ENCODE measurements at regions not wholly inside any gene's neighbourhood (a gene's known extent, or its start where the extent isn't known, plus 50 kb on each side); places are given as distances from the start of the nearest gene placed in this dataset.
A peak's percentile ranks its signal among the peaks of the same experiment; 100 is the strongest.

DNA sequence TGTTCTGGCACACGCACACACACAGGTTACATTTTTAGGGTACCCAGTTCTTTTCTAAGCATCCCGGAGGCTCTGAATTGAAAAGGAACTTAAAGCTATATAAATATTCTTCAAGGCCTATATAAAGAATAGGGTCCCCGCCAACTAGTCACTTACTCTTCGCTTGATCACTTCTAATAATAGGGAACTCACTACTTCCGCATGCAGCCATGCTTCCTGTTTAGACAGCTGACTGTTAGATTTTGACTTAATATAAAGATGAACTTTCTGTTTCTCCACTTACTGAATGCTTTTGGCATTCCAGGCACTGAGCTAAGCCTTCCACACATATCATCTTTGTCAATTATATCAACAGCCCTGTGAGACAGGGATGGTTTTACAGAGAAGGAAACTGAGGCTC lies 259.6 kb downstream of the TSHZ3 start:
- H3K27me3 ChIP-seq (ENCODE audit: control insufficient read depth, insufficient read depth), result no peaks in the 10 kb centered on the region
- H3K27ac ChIP-seq (ENCODE audit: low read length), result peak overlapping the region; percentile 27
- H3K9me3 ChIP-seq (ENCODE audit: control insufficient read depth, low read length), result no peaks in the 10 kb centered on the region
- H3K4me3 ChIP-seq (ENCODE audit: low read length), result no peak overlapping the region
- intact Hi-C loops (cut with DNase I), result no loop called here
- WGBS, result 78% methylated on average over 5 of the region's 5 CpGs
- ATAC-seq (no peak), DNase-seq (no peak)
- no peaks in the 10 kb centered on the region for H3K4me1 ChIP-seq (ENCODE audit: control insufficient read depth, insufficient read depth, low read length)

DNA sequence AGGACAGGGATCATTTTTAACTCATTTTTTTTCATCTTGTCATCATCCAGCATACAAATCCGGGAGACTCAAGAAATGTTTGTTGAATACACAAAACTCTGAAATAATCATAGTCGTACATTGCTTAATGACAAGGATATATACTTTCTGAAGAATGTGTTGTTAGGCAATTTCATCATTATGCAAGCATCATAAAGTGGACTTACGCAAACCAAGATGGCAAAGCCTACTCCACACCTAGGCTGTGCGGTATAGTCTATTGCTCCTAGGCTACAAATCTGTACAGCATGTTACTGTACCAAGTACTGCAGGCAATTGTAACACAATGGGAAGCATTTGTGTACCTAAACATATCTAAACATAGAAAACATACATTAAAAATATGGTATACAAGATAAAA lies 264.1 kb downstream of the TSHZ3 start:
- H3K9me3 ChIP-seq (ENCODE audit: control insufficient read depth, low read length), result no peaks in the 10 kb centered on the region
- no peak overlapping the region for H3K27ac ChIP-seq (ENCODE audit: low read length)
- no peaks in the 10 kb centered on the region for H3K27me3 ChIP-seq (ENCODE audit: control insufficient read depth, insufficient read depth)
- WGBS, result 93% methylated on average over 4 of the region's 4 CpGs
- no peaks in the 10 kb centered on the region for H3K4me1 ChIP-seq (ENCODE audit: control insufficient read depth, insufficient read depth, low read length)
- intact Hi-C loops (cut with DNase I), result no loop called here
- DNase-seq, result no peak
- H3K4me3 ChIP-seq (ENCODE audit: low read length), result no peak overlapping the region
- no peak for ATAC-seq

DNA sequence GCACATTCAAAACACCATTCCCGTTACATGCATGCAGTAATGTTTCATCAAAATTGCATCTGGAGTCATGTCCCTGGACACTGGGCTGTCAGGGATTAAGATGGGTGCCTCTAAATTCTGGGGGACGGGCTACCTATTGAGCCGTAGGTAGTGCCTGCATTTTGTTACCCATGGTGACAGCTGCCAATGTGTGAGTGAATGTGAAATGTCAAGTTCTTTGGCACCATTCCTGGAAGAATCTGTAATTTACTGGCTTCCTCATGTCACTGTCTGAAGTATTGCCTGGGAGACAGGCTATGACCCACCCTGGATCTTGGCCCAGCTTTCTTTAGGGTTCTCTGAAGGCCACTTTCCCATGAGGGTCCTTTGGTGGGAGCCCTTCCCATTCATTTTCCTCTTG lies 266.1 kb downstream of the TSHZ3 start:
- Histone ChIP-seq H3K4me1 (ENCODE audit: control insufficient read depth, insufficient read depth, low read length) (no peaks in the 10 kb centered on the region), H3K9me3 (ENCODE audit: control insufficient read depth, low read length) (no peaks in the 10 kb centered on the region), H3K27ac (ENCODE audit: low read length) (no peak overlapping the region), H3K27me3 (ENCODE audit: control insufficient read depth, insufficient read depth) (no peaks in the 10 kb centered on the region), H3K4me3 (ENCODE audit: low read length) (no peak overlapping the region)
- DNase-seq, result no peak
- intact Hi-C loops (cut with DNase I), result no loop called here
- no peak for ATAC-seq
- WGBS, result 45% methylated on average over 3 of the region's 3 CpGs

DNA sequence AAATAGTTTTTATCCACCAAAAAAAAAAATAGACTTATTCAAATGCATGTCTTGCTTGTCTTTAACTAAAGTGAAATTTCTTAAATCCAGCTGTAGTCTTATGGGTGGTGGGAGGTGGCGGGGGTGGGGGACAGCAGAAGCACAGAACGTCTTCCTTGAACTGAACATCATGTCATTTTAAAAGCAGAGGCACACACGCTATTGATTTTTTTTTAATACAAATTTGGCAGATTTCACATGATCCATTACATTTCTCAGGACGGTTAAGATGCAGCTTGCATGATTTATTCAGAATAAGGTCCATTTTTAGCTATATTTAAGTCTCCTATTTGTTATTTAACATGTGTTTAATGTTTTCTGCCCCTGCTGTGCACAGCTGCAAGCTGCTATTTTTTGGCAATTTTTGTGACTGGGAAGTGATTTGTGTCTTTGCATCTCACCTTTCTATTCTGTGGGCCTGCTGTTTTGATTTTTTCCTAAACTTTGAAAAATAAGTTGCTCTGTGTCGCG lies 274.0 kb downstream of the TSHZ3 start:
- WGBS, result 75% methylated on average over 6 of the region's 6 CpGs
- ATAC-seq (no peak), DNase-seq (no peak)

DNA sequence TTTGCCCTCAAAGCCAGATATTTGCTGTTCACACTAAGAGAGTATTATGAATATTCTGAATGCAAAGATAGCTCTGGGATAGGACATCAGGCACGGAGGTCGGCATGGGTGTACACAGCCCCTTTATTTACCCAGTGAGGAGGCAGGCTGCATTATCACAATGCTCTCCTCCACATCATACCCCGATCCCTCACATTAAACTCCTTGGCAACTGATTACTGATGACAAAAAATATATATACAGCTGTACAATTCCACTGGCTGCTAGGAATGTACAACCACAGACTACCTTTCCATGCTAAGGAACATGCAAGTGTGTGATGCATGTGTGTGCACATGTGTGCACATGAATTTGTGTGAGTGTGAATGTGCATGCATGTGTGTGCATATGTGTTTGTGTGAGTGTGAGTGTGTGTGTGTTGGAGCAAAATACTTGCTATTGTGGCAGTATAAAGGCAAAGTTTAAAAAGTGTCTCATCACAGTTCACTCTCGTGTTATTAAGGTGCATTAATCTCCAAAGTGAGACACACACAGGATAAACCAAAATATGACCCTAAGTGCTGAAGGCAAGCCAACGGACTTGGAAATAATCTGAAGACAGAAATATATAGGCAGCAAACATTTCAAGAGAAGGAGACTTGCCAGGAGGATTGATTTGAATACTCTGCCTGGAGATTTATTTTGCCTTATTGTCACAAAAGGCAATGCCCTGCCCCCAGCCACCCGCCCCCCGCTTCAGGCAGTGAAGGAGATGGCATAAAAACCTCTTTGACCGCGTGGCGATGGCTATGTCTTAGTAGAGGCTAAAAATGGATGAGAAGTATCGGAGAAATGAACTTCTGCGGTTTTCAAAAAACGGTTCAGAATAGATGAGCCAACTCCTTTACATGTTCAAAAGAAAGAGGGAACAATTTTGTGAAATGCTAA lies 274.8 kb downstream of the TSHZ3 start:
- intact Hi-C loops (cut with DNase I), result no loop called here
- Histone ChIP-seq H3K27me3 (ENCODE audit: control insufficient read depth, insufficient read depth) (no peaks in the 10 kb centered on the region), H3K27ac (ENCODE audit: low read length) (no peak overlapping the region), H3K4me3 (ENCODE audit: low read length) (no peak overlapping the region), H3K4me1 (ENCODE audit: control insufficient read depth, insufficient read depth, low read length) (no peaks in the 10 kb centered on the region), H3K9me3 (ENCODE audit: control insufficient read depth, low read length) (no peaks in the 10 kb centered on the region)
- no peak for ATAC-seq
- no peak for DNase-seq
- 62% methylated on average over 13 of the region's 13 CpGs for WGBS

More for the DNA sequence above, 274.0 kb downstream of the TSHZ3 start:
- H3K4me1 ChIP-seq (ENCODE audit: control insufficient read depth, insufficient read depth, low read length), result no peaks in the 10 kb centered on the region
- no peaks in the 10 kb centered on the region for H3K9me3 ChIP-seq (ENCODE audit: control insufficient read depth, low read length)
- intact Hi-C loops (cut with DNase I), result no loop called here
- H3K27ac ChIP-seq (ENCODE audit: low read length), result no peak overlapping the region
- H3K27me3 ChIP-seq (ENCODE audit: control insufficient read depth, insufficient read depth), result no peaks in the 10 kb centered on the region
- H3K4me3 ChIP-seq (ENCODE audit: low read length), result no peak overlapping the region

DNA sequence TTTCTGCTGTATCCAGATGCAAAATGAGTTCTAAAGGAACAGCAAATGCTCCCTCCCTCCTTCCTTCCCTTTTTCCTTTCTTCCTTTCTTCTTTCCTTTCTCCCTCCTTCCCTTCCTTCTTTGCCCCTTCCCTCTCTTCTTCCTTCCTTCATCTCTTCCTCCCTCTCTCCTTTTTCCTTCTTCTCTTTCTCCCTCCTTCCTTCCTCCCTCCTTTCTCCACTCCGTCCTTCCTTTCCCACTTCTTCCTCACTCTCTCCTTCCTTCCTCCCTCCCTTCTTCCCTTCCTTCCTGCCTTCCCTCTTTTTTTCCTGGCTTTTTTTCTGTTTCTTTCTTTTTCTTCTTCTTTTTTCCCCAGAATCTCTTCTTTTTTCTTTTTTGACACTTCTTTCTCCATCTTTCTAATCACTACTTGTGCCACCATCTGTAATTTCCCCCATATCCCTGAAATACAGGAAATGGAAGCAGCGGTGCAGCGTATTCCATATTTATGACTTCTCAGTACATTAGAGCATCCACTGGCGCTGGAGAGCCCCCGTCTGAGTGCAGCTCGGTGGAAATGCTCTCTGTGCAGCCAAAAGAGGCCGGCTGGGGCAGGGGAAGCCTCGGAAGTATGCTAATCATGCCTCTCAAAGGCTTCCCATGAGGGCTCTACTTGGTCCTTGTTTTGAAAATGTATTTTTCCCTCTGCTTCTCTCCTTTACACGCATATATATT lies 275.6 kb downstream of the TSHZ3 start:
- H3K27ac ChIP-seq (ENCODE audit: low read length), result no peak overlapping the region
- no peak overlapping the region for H3K4me3 ChIP-seq (ENCODE audit: low read length)
- H3K4me1 ChIP-seq (ENCODE audit: control insufficient read depth, insufficient read depth, low read length), result no peaks in the 10 kb centered on the region
- H3K9me3 ChIP-seq (ENCODE audit: control insufficient read depth, low read length), result no peaks in the 10 kb centered on the region
- no peak for DNase-seq
- WGBS, result 18% methylated on average over 9 of the region's 9 CpGs
- H3K27me3 ChIP-seq (ENCODE audit: control insufficient read depth, insufficient read depth), result no peaks in the 10 kb centered on the region
- ATAC-seq, result no peak
- intact Hi-C loops (cut with DNase I), result no loop called here

DNA sequence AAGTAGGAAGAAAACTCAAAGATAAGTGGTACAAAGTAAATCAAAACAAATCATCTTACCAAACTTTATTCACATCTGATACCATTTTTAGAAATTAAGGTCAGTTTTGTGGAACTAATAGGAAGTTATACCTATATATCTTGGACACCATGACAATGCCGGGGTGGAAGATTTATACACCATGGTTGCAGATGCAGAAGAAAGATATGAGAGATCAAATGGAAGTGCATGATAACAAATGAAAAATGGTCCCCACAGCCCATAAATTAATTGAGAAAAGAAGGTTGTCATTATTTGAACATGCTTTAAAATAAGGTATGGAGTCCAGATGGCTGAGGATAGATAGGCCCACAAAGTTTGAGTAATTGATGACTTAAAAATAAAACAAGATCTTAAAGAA lies 276.8 kb downstream of the TSHZ3 start:
- Histone ChIP-seq H3K27ac (ENCODE audit: low read length) (no peak overlapping the region), H3K9me3 (ENCODE audit: control insufficient read depth, low read length) (no peaks in the 10 kb centered on the region), H3K27me3 (ENCODE audit: control insufficient read depth, insufficient read depth) (no peaks in the 10 kb centered on the region), H3K4me3 (ENCODE audit: low read length) (no peak overlapping the region), H3K4me1 (ENCODE audit: control insufficient read depth, insufficient read depth, low read length) (no peaks in the 10 kb centered on the region)
- DNase-seq (no peak), ATAC-seq (no peak)
- intact Hi-C loops (cut with DNase I), result no loop called here
- WGBS, result 85% methylated on average over 1 of the region's 1 CpG

DNA sequence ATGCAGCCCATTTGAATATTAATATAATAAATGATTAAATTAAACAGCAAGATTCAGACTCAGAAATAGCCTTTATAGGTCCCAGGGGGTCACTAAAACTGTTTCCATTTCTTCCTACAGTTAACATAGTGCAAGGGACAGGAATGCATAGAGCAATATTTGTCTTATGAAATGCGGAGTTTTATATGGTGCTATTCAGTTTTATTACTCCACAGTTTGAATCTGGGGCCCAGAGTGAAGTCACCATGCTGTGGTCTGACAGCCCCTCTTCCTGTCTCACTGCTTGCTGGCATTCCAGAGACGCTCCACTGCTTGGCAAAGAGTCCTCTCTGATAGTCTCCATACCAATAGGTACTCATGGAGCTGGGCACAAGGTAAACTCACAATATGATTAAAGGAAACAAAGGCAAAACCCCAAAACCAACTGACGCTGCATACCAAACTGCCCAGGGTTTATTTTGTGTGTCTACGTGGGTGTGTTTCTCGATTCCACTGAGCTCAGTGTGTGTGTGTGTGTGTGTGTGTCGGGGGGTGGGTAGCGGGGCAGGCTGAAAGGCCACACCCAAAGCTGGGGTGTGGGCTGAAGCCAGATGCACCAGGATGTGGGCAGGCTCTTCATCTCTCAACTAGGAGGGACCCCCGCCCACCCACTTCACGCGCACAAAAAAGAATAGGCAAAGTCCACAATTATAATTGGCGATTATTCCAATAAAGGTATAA lies 277.9 kb downstream of the TSHZ3 start:
- WGBS, result 82% methylated on average over 11 of the region's 11 CpGs
- no peaks in the 10 kb centered on the region for H3K4me1 ChIP-seq (ENCODE audit: control insufficient read depth, insufficient read depth, low read length)
- H3K27me3 ChIP-seq (ENCODE audit: control insufficient read depth, insufficient read depth), result no peaks in the 10 kb centered on the region
- DNase-seq, result no peak
- no peak overlapping the region for H3K4me3 ChIP-seq (ENCODE audit: low read length)
- H3K27ac ChIP-seq (ENCODE audit: low read length), result no peak overlapping the region
- H3K9me3 ChIP-seq (ENCODE audit: control insufficient read depth, low read length), result no peaks in the 10 kb centered on the region
- no peak for ATAC-seq
- intact Hi-C loops (cut with DNase I), result no loop called here

DNA sequence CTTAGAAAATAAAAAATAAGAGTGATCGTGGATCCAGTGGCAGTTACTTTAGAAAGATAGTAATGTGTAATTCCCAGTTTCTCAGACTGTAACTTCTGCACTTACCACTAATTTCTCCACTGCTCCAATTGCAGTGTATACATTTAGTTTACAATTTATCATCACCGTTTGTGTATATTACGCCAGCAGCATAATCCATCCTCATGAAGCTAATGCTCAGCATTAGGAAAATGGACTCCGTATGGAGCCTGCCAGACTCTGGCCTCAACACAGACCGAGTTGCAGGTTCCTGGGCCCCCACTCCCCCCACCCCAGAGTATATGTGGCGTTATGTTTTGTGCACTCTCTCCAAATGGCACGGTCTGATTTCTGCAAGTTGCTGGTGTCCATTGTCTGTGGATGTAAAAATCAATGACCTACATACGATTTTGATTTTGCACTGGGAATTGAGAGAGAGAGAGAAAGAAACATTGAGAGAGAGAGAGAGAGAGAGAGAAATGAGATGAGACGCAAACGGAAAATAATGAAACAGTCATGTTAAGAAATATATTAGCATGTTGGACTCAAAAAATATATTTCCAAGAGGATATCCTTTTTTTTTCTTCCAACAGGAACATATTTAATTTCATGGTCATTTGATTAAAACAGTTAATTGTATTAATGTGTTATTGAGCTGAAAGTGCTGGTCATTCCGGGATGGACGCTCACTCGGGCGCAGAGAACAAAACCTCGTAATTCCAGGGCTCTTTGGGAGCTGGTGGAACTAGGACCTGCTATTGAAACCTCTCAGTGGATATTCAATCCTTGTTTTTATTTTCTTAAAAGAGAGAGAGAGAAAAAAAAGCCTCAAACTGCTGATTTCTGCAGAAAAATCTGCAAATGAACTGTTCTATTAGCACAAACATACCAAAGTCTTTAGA lies 278.8 kb downstream of the TSHZ3 start:
- no peak overlapping the region for H3K4me3 ChIP-seq (ENCODE audit: low read length)
- DNase-seq (no peak), ATAC-seq (no peak)
- WGBS, result 83% methylated on average over 15 of the region's 15 CpGs
- intact Hi-C loops (cut with DNase I), result no loop called here
- no peaks in the 10 kb centered on the region for H3K9me3 ChIP-seq (ENCODE audit: control insufficient read depth, low read length)
- no peaks in the 10 kb centered on the region for H3K27me3 ChIP-seq (ENCODE audit: control insufficient read depth, insufficient read depth)
- H3K4me1 ChIP-seq (ENCODE audit: control insufficient read depth, insufficient read depth, low read length), result no peaks in the 10 kb centered on the region
- no peak overlapping the region for H3K27ac ChIP-seq (ENCODE audit: low read length)

DNA sequence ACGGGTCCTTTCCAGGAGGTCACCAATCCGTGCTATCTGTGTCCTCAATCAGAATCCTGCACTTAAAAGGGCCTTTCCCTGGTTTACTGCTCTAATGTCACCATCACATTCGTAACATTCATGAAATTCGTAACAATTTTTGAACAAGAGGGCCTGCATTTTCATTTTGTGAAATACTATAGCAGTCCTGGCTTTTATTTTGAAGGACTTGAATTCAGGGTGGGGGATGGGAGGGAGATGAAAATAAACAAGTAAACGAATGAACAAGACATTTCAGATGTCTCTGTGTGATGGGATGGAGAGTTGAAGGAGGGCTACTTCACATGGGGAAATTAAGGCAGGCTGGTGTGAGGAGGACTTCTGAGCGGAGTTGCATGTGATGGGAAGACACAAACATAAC lies 281.0 kb downstream of the TSHZ3 start:
- Histone ChIP-seq H3K4me3 (ENCODE audit: low read length) (no peak overlapping the region), H3K27ac (ENCODE audit: low read length) (no peak overlapping the region), H3K27me3 (ENCODE audit: control insufficient read depth, insufficient read depth) (no peaks in the 10 kb centered on the region), H3K4me1 (ENCODE audit: control insufficient read depth, insufficient read depth, low read length) (no peaks in the 10 kb centered on the region), H3K9me3 (ENCODE audit: control insufficient read depth, low read length) (no peaks in the 10 kb centered on the region)
- DNase-seq, result no peak
- 75% methylated on average over 6 of the region's 6 CpGs for WGBS
- intact Hi-C loops (cut with DNase I), result no loop called here
- no peak for ATAC-seq

All from right cardiac atrium (tissue), 5 donors.